Heart left ventricle (tissue), 13 donors: ENCODE measurements at regions not wholly inside any gene's neighbourhood (a gene's known extent, or its start where the extent isn't known, plus 50 kb on each side); places are given as distances from the start of the nearest gene placed in this dataset.

Source experiments
- CTCF ChIP-seq, 12 donors: fragments of 200-600 bp; sonication (generic) in 4 of 12; IDR thresholded peaks; one replicate each; pipeline versions ENCODE4 v1.5.0 to v1.8.0; 2018 to 2022; ENCODE audit warnings: antibody characterized with exemption in 12 of 12, mild to moderate bottlenecking in 5 of 12
- POLR2A ChIP-seq, 2 donors: fragments of 450-650 bp; IDR thresholded peaks; one replicate each; pipeline ENCODE4 v1.6.1; 2017; ENCODE audit warnings: antibody characterized with exemption in 2 of 2, mild to moderate bottlenecking in 2 of 2, moderate library complexity in 2 of 2
- donor health status: ischemic (EF 13 %, LVEDD 7.1; RV severe dilation, severe dysfunction).
- donor health status: DM: no; HTN: yes; CAD: no.
- donor health status: DM: no; HTN: no; CAD: no.
- donor health status: ischemic (EF 25% LVEDD 6.9; RV normal size, moderate dysfunction).
- donor health status: ischemic (EF 25% LVEDD 5.7; RV mildly dilated, moderate dysfunction).
- donor health status: ischemic (EF 35%, LVEDD 5.7; RV mildly dilated, moderate dysfunction).
- donor health status: nonischemic (EF 11% LVEDD 7.7; RV severe dilation, severe dysfunction).
- donor health status: DM: yes; HTN: yes; CAD: no.
- donor health status: PGD.
- donor health status: ischemic (EF 29% LVEDD 5.4; RV normal size, mild dysfunction).
- donor health status: nonischemic (EF 23%, LVEDD 6.1; RV moderate dilation, normal function).

- TF ChIP-seq CTCF (IDR thresholded peaks at IDR 0.05) (no peak), POLR2A (IDR thresholded peaks at IDR 0.05) (no peak)
Measured at GRCh38 chr3:15941958-15942357, 144.2 kb upstream of the ANKRD28 start.
